ENCODE measurements at regions not wholly inside any gene's neighbourhood (a gene's known extent, or its start where the extent isn't known, plus 50 kb on each side); places are given as distances from the start of the nearest gene placed in this dataset.

DNA sequence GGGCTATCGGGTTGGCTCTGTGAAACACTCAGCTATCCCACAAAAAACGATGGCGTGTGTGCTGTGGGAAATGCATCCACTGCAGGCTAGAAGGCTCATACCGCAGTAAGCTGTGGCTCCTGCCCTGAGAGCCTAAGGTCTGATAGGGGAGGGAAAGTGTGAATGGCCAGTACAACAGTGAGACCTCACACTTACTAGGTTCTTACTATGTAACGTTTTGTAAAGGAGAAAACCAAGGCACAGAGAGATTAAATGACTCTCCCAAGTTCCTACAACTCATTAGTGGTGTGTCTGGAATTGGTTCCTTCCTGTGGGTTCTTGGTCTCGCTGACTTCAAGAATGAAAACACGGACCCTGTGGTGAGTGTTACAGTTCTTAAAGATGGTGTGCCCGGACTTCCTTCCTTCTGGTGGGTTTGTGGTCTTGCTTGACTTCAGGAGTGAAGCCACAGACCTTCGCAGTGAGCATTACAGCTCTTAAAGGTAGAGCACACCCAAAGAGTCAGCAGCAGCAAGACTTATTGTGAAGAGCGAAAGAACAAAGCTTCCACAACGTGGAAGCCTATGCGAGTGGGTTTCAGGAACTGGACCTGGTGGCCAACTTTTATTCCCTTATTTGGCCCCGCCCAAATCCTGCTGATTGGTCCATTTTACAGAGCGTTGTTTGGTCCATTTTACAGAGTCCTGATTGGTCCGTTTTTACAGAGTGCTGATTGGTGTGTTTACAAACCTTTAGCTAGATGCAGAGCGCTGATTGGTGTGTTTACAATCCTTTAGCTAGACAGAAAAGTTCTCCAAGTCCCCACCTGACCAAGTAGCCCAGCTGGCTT, 161.7 kb downstream of the POLR2M start:
- TF ChIP-seq ZNF8 (CRISPR knock-in tag; IDR thresholded peaks at IDR 0.05) (no peak), ZNF70 (CRISPR knock-in tag; IDR thresholded peaks at IDR 0.05) (no peak), RARB (CRISPR knock-in tag; IDR thresholded peaks at IDR 0.05) (no peak), GLIS3 (CRISPR knock-in tag; IDR thresholded peaks at IDR 0.05) (no peak), ZFP30 (CRISPR knock-in tag; IDR thresholded peaks at IDR 0.05) (no peak), ISL1 (CRISPR knock-in tag; IDR thresholded peaks at IDR 0.05) (no peak), TSHZ2 (CRISPR knock-in tag; IDR thresholded peaks at IDR 0.05) (no peak)
- TF ChIP-seq, protein P1, sequence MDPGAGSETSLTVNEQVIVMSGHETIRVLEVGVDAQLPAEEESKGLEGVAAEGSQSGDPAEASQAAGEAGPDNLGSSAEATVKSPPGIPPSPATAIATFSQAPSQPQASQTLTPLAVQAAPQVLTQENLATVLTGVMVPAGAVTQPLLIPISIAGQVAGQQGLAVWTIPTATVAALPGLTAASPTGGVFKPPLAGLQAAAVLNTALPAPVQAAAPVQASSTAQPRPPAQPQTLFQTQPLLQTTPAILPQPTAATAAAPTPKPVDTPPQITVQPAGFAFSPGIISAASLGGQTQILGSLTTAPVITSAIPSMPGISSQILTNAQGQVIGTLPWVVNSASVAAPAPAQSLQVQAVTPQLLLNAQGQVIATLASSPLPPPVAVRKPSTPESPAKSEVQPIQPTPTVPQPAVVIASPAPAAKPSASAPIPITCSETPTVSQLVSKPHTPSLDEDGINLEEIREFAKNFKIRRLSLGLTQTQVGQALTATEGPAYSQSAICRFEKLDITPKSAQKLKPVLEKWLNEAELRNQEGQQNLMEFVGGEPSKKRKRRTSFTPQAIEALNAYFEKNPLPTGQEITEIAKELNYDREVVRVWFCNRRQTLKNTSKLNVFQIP (CRISPR knock-in tag; IDR thresholded peaks at IDR 0.05; ENCODE audit: borderline replicate concordance, low read depth) = no peak
- ATAC-seq = no peak

DNA sequence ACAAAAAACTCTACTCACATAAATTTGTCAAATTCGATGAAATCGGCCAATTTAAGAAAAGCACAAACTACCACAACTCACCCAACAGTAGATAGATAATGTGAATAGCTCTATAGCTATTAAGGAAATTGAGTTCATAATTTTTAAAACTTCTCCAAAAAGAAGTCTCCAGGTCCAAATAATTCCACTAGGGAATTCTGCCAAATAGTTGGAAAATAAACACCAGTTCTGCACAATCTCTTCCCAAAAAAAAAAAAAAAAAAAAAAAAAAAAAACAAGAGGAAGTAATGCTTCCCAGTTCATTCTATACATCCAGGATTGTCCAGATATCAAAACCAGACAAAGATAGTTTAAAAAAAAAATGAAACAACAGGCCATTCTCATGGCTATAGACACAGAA, 164.2 kb downstream of the POLR2M start:
- TF ChIP-seq TCF4 (CRISPR knock-in tag; IDR thresholded peaks at IDR 0.05; ENCODE audit: borderline replicate concordance) (no peak), PPARA (CRISPR knock-in tag; IDR thresholded peaks at IDR 0.05; ENCODE audit: borderline replicate concordance) (no peak), ZFP3 (CRISPR knock-in tag; IDR thresholded peaks at IDR 0.05) (no peak), ARNTL (CRISPR knock-in tag; IDR thresholded peaks at IDR 0.05; ENCODE audit: borderline replicate concordance, low read depth) (no peak), TSHZ2 (CRISPR knock-in tag; IDR thresholded peaks at IDR 0.05) (no peak), RARB (CRISPR knock-in tag; IDR thresholded peaks at IDR 0.05) (no peak), ZC3H10 (CRISPR knock-in tag; IDR thresholded peaks at IDR 0.05) (no peak), OSR1 (CRISPR knock-in tag; IDR thresholded peaks at IDR 0.05) (no peak), ZNF8 (CRISPR knock-in tag; IDR thresholded peaks at IDR 0.05) (no peak), SNAI2 (CRISPR knock-in tag; IDR thresholded peaks at IDR 0.05) (no peak), PATZ1 (CRISPR knock-in tag; IDR thresholded peaks at IDR 0.05; ENCODE audit: borderline replicate concordance) (no peak), ZNF70 (CRISPR knock-in tag; IDR thresholded peaks at IDR 0.05) (no peak), CSDC2 (CRISPR knock-in tag; IDR thresholded peaks at IDR 0.05) (no peak), ZNF565 (CRISPR knock-in tag; conservative IDR thresholded peaks at IDR 0.05; ENCODE audit: low read depth) (no peak), BACH2 (CRISPR knock-in tag; IDR thresholded peaks at IDR 0.05; ENCODE audit: borderline replicate concordance) (no peak), GLIS3 (CRISPR knock-in tag; IDR thresholded peaks at IDR 0.05) (no peak)
- ATAC-seq = no peak

DNA sequence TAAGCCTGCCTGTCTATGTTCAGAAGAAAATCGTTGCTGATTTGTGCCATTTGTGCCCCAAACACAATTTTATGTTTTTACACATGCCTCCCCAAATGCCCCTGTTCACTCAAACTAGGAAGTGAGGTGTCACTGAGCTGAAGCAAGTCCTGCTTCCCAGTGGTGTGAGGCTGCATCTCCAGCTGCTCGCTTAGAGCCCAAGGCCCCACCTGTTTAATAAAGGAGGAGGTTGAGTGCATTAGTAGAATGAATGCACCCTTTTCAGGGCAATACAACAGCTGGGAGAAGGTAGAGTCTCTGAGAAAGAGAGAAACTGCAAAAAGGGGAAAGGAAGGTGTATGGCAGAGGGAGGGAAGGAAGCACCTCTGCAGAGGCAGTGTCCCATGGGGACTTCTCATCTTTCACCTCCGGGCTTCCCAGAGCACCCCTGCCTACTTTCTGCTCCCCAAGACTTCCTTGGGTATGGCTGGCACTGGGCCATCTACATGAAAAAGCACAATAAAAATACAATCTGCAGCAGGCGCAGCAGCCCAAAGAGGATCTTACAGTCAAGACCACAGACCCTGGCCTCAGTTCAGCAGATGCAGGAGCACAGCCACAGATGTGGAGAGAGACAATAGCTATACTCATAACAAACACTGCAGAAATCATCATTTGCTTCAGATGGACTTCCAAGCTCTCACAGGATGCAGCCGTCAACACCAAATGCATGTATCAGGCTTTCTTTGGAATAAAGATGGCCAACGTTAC, 165.9 kb downstream of the POLR2M start:
- ATAC-seq = no peak
- TF ChIP-seq ZFP30 (CRISPR knock-in tag; IDR thresholded peaks at IDR 0.05) (no peak), OSR1 (CRISPR knock-in tag; IDR thresholded peaks at IDR 0.05) (no peak), ISL1 (CRISPR knock-in tag; IDR thresholded peaks at IDR 0.05) (no peak), ZFP3 (CRISPR knock-in tag; IDR thresholded peaks at IDR 0.05) (no peak), ZC3H10 (CRISPR knock-in tag; IDR thresholded peaks at IDR 0.05) (no peak), ZNF8 (CRISPR knock-in tag; IDR thresholded peaks at IDR 0.05) (no peak), RARB (CRISPR knock-in tag; IDR thresholded peaks at IDR 0.05) (no peak), ZNF565 (CRISPR knock-in tag; conservative IDR thresholded peaks at IDR 0.05; ENCODE audit: low read depth) (no peak), TOX (CRISPR knock-in tag; IDR thresholded peaks at IDR 0.05; ENCODE audit: borderline replicate concordance) (no peak), CSDC2 (CRISPR knock-in tag; IDR thresholded peaks at IDR 0.05) (no peak), TSHZ2 (CRISPR knock-in tag; IDR thresholded peaks at IDR 0.05) (no peak)
